ENCODE measurements at regions not wholly inside any gene's neighbourhood (a gene's known extent, or its start where the extent isn't known, plus 50 kb on each side); places are given as distances from the start of the nearest gene placed in this dataset.
"Not testable (repeated sequence)": the region's sequence is repeated elsewhere in the genome, so short reads cannot be mapped to it uniquely, and the experiment has no call there.

DNA sequence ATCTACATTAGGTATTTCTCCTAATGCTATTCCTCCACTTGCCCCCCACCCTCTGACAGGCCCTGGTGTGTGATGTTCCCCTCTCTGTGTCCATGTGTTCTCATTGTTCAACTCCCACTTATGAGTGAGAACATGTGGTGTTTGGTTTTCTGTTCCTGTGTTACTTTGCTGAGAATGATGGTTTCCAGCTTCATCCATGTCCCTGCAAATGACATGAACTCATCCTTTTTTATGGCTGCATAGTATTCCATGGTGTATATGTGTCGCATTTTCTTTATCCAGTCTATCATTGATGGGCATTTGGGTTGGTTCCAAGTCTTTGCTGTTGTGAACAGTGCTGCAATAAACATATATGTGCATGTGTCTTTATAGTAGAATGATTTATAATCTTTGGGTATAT, 50.6 kb upstream of the GRHL3 start:
- DNase-seq (ENCODE audit: low read depth), result not testable (repeated sequence)

DNA sequence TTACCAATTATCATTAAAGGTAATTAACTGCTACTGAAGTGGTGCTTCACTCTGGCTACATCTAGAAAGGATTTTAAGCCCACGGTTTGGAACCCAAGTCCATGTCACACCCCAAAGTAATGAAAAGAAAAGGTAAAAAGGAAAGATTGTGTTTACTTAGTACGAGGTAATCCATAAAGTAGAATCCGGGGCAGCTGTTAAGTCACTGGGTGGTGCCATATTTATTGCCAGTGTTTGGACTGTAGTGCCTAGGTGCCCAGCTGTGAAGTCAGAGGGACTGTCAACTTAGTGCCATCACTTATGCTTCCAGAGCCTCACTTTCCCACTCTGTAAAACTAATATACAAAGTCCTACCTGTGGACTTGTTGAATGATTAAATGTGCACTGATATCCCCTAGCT, 52.2 kb upstream of the GRHL3 start:
- DNase-seq (ENCODE audit: low read depth), result no peak

DNA sequence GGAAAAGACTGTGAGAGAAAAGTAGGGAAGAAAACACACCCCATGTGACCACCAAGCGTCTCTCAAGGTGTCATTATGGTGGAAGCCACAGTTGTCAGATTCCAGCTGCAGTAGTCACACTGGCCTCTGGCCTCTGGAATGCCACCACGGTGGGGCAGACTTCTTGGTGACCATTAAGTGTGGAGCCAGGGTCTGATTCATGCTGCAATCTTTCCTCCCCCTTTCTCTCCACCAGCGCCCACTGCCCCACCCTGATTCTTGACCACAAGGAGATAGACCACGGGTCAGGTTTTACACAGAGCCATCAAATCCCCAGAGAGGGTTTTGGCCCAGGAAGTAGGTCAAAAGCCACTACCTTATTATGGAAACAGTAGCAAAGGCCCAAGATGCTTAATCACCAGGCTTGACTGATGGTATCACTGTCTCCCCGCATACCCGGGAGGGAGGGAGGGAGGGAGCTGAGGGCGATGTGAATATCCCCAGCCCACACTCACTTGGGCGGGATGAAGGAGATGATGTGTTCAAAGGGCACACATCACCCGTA, 52.7 kb upstream of the GRHL3 start:
- DNase-seq (ENCODE audit: low read depth), result peak; percentile 100

GRCh38 chr1:24263746-24264145, 55.4 kb upstream of the GRHL3 start:
- DNase-seq (ENCODE audit: low read depth), result no peak

DNA sequence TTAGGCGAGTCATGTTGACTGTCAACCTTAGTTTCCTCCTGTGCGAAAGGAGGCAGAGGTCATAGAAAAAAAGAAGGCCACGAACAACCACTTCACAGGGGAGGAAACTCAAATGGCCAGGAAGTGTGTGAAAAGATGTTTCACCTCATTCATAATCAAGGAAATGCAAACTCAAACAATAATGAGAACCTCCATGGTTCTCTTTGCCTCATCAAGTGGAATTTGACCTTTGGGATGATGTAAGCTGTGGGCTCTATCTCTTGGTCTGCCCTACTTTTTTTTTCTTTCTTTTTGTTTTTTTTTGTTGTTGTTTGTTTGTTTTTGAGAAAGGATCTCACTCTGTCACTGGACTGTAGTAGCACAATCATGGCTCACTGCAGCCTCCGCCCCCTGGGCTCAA, 55.9 kb upstream of the GRHL3 start:
- no peak for DNase-seq (ENCODE audit: low read depth)

GRCh38 chr1:24261977-24262376, 57.2 kb upstream of the GRHL3 start:
- no peak for DNase-seq (ENCODE audit: low read depth)

GRCh38 chr1:24258735-24259424, 60.3 kb upstream of the GRHL3 start:
- no peak for DNase-seq (ENCODE audit: low read depth)

DNA sequence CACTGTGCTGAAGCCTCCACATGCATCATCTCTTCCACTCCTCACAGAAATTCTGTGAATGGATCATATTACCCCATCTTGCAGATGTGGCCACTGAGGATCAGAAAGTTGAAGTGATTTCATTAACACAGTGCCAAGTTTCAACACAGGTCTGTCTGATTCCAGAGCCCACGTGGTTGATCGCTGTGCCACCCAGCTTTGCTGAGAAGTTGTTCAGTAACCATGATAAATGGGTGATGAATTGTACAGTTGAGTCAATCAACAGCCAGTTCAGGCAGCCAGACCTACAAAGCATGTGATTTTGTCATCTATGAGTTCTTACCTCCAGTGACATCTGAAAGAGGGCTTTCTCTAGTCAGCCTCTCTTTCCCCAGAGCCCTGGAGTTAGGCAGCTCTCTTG, 61.8 kb upstream of the GRHL3 start:
- no peak for DNase-seq (ENCODE audit: low read depth)

DNA sequence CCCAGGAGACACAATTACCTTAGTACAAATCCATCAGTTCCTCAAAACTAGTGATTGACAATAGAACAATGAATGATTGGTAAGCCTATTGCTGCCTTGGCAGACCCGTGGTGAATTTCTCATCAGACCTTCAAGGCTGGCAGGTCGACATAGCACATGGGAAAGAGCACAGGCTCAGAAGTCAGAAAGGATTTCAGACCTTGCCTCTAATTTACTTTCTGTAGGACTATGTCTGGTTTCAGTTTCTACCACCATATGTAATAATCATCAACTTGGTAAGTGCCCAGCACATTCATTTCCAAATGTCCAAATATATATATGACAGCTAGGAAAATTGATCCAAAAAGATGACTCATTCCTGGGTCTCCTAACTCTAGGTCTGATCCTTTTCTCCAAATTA, 62.5 kb upstream of the GRHL3 start:
- DNase-seq (ENCODE audit: low read depth), result no peak

DNA sequence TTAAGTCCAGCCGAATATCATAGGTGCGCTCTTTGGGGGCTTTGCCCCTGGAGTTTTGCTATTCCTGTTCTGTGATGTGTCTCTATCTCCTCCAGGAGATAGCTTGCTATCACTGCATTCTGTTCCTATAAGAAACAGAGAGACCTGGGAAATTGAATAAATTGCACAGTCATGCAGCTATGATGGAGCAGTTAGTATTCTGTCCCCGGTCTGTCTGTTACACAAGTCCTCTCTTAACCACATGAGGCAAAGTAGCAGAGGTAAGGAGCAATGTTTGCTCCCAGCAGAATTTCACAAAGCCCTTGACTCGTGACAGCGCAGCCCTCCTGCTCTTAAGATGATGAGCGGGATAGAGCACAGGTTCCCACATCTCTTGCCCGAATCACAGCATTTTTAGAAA, 63.9 kb upstream of the GRHL3 start:
- no peak for DNase-seq (ENCODE audit: low read depth)

- DNase-seq (ENCODE audit: low read depth), result no peak
These were observed 64.4 kb upstream of the GRHL3 start for GRCh38 chr1:24254783-24255182.

GRCh38 chr1:24253571-24253970, 65.6 kb upstream of the GRHL3 start:
- no peak for DNase-seq (ENCODE audit: low read depth)

- no peak for DNase-seq (ENCODE audit: low read depth)
These were observed 65.2 kb upstream of the IFNLR1 start for GRCh38 chr1:24252185-24252780.

GRCh38 chr1:24251501-24251900, 64.4 kb upstream of the IFNLR1 start:
- no peak for DNase-seq (ENCODE audit: low read depth)

- no peak for DNase-seq (ENCODE audit: low read depth)
These were observed 63.7 kb upstream of the IFNLR1 start for GRCh38 chr1:24250791-24251190.

DNA sequence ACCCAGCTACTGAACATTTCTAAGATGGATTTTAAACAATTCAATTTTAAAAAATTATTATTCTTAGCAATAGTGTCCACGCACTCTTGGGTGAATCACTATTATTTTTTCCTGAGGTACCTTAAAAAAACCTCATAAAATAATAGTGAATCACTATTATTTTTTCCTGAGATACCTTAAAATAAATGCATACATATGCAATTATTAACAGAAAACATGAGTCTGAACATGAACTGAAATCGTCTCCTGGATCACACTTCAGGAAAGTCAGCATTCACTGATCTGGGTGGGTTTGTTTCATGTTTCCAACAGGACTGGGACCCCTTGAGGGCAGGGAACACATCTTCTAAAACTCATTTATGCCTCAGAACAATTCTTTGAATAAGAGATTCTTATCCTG, 63.1 kb upstream of the IFNLR1 start:
- DNase-seq (ENCODE audit: low read depth), result no peak

GRCh38 chr1:24248859-24249258, 61.8 kb upstream of the IFNLR1 start:
- DNase-seq (ENCODE audit: low read depth), result no peak

- not testable (repeated sequence) for DNase-seq (ENCODE audit: low read depth)
These were observed 60.2 kb upstream of the IFNLR1 start for GRCh38 chr1:24247337-24247736.

DNA sequence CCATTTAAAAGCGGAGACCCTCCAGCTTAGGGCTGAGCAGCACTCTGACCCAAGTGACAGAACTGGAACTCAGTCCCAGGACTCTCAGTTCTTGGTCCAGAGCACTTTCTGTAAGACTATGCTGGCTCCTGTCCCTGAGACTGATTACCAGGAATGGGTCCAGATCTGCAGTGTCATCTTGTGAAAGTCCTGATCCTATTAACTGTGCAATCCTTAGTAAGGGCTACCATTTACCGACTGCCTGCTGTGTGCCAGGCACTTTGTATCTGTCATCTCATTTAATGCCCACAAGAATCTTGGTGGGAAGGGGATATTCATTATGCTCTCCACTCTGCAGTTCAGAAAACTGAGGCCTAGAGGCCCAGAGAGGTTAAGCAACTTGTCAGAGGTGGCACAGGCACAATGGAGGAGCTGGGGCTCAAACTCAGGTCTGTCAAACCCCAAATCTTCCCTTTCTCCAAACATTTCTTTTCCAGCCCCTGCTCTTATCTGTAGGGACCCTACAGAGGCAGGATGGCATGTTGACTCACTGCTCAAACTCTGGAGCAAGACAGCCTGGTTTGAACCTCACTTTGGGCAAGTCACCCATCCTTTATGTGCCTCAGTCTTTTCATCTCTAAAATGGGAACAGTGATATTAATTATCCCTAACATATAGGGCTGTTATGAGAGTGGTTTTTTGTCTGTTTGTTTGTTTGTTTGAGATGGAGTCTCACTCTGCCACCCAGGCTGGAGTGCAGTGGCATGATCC, 57.6 kb upstream of the IFNLR1 start:
- DNase-seq (ENCODE audit: low read depth), result no peak

DNA sequence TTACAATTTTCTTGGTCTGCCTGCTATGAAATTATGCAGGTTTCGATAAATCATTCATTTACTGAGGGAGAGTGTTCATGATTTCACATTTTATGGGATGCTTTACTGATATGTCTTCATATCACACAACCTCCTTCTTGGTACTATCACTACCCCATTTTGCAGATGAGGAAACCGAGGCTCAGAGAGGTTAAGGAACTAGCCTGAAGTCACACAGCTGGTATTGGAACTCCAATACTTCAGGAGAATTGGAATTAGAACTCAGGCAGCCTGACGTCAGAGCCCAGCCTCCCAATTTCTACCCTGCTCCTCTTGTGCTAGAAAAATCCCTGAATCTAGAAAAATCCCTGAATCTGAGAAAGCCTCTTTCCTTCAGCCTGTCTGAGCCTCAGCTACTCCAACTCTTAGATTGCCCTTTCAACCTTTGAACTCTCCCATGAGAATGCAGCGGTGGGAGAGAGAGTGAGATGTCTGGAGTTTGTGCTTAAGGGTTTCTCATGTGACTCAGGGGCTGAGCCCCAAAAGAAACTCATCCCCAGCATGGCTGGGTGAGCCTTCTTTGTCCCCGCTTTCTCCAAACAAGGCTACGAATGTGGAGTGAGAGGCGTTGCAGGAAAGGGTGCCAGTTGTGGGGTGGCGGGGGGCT, 50.8 kb upstream of the IFNLR1 start:
- no peak for DNase-seq (ENCODE audit: low read depth)

GRCh38 chr1:24236789-24237371, 49.8 kb upstream of the IFNLR1 start:
- DNase-seq (ENCODE audit: low read depth), result peak; percentile 24

Data from HS-27A (cell line).